Thoracic aorta (tissue), 2 donors: ENCODE measurements at regions not wholly inside any gene's neighbourhood (a gene's known extent, or its start where the extent isn't known, plus 50 kb on each side); places are given as distances from the start of the nearest gene placed in this dataset.

Experiments used
- ATAC-seq: fragments of 150-250 bp; one replicate; pipeline ENCODE4 v1.8.0; 2017; ENCODE audit warnings: low read depth; ENCODE audit not compliant: insufficient number of reproducible peaks, low FRiP score
- DNase-seq: peaks from one replicate; pipeline ENCODE4 v3.0.0-alpha.2; 2020; ENCODE audit warnings: low spot score
- H3K27ac ChIP-seq, 2 donors: fragments of 200-600 bp; sonication (generic); 1 replicate in 1 of 2; 2 replicates in 1 of 2; pipeline ENCODE4 v1.5.1; 2016; ENCODE audit warnings: mild to moderate bottlenecking in 2 of 2, moderate library complexity in 2 of 2
- H3K27me3 ChIP-seq: fragments of 200-600 bp; sonication (generic); replicated peaks from 2 replicates; pipeline ENCODE4 v1.6.0; 2016; ENCODE audit warnings: mild to moderate bottlenecking; ENCODE audit not compliant: insufficient read depth
- H3K36me3 ChIP-seq: fragments of 200-600 bp; sonication (generic); one replicate; pipeline ENCODE4 v1.5.1; 2016
- H3K4me1 ChIP-seq, 2 donors: fragments of 200-600 bp; sonication (generic); 1 replicate in 1 of 2; 2 replicates in 1 of 2; pipeline versions ENCODE4 v1.5.1 to v1.6.0; 2016; ENCODE audit warnings: low read depth in 2 of 2, mild to moderate bottlenecking in 1 of 2; ENCODE audit not compliant: control insufficient read depth in 1 of 2
- H3K4me3 ChIP-seq: fragments of 200-600 bp; sonication (generic); 2 replicates; pipeline ENCODE4 v1.5.1; 2016; ENCODE audit warnings: mild to moderate bottlenecking
- H3K9me3 ChIP-seq: fragments of 200-600 bp; sonication (generic); 2 replicates; pipeline ENCODE4 v1.5.1; 2016
- CTCF ChIP-seq: fragments of 200-600 bp; sonication (generic); IDR thresholded peaks from one replicate; pipeline ENCODE4 v1.5.1; 2019; ENCODE audit warnings: antibody characterized with exemption

- H3K36me3 ChIP-seq, result no peaks in the 10 kb centered on the region
- no peak for ATAC-seq
- TF ChIP-seq CTCF, result no peak
- no peaks in the 10 kb centered on the region for H3K9me3 ChIP-seq
- no peaks in the 10 kb centered on the region for H3K4me1 ChIP-seq
- H3K27me3 ChIP-seq, result no peaks in the 10 kb centered on the region
- no peak overlapping the region for H3K27ac ChIP-seq
- no peak for DNase-seq
- no peak overlapping the region for H3K4me3 ChIP-seq
Observed at GRCh38 chr11:95516175-95516574, 273.4 kb downstream of the FAM76B start.

GRCh38 chr11:95515371-95515770, 274.2 kb downstream of the FAM76B start:
- Histone ChIP-seq H3K27ac (no peak overlapping the region), H3K4me1 (no peaks in the 10 kb centered on the region), H3K27me3 (no peaks in the 10 kb centered on the region), H3K36me3 (no peaks in the 10 kb centered on the region), H3K4me3 (no peak overlapping the region), H3K9me3 (no peaks in the 10 kb centered on the region)
- no peak for TF ChIP-seq CTCF
- DNase-seq (no peak), ATAC-seq (no peak)

GRCh38 chr11:95514416-95515110, 275.0 kb downstream of the FAM76B start:
- DNase-seq (no peak), ATAC-seq (no peak)
- H3K27me3 ChIP-seq, result no peaks in the 10 kb centered on the region
- no peak overlapping the region for H3K4me3 ChIP-seq
- no peak overlapping the region for H3K27ac ChIP-seq
- H3K36me3 ChIP-seq, result no peaks in the 10 kb centered on the region
- H3K4me1 ChIP-seq, result no peaks in the 10 kb centered on the region
- no peak for TF ChIP-seq CTCF
- H3K9me3 ChIP-seq, result no peaks in the 10 kb centered on the region

- Histone ChIP-seq H3K9me3 (no peaks in the 10 kb centered on the region), H3K4me3 (no peak overlapping the region), H3K36me3 (no peaks in the 10 kb centered on the region), H3K27me3 (no peaks in the 10 kb centered on the region), H3K4me1 (no peaks in the 10 kb centered on the region), H3K27ac (no peak overlapping the region)
- DNase-seq (no peak), ATAC-seq (no peak)
- no peak for TF ChIP-seq CTCF
Observed at GRCh38 chr11:95512682-95513081, 276.9 kb downstream of the FAM76B start.

GRCh38 chr11:95512177-95512576, 277.4 kb downstream of the FAM76B start:
- no peaks in the 10 kb centered on the region for H3K4me1 ChIP-seq
- no peaks in the 10 kb centered on the region for H3K9me3 ChIP-seq
- no peak overlapping the region for H3K27ac ChIP-seq
- TF ChIP-seq CTCF, result no peak
- H3K4me3 ChIP-seq, result no peak overlapping the region
- H3K27me3 ChIP-seq, result no peaks in the 10 kb centered on the region
- peak; percentile 33 for ATAC-seq
- peak; percentile 4 for DNase-seq
- no peaks in the 10 kb centered on the region for H3K36me3 ChIP-seq
